GM12878 (cell line): ENCODE measurements at regions not wholly inside any gene's neighbourhood (a gene's known extent, or its start where the extent isn't known, plus 50 kb on each side); places are given as distances from the start of the nearest gene placed in this dataset.

ENCODE experiments used
- ATAC-seq: fragments of 200-7000 bp; cut with Tn5 transposase; 3 replicates; pipeline ENCODE4 v1.9.1; 2020; ENCODE audit warnings: mild to moderate bottlenecking, moderate library complexity
- BruUV-seq: library from RNA; stranded (reverse); fragments of 400-500 nt; replicated peaks from 2 replicates; lab custom pipeline; 2021; lab: Mats Ljungman, UMichigan
- CTCF ChIA-PET: fragments of 300-600 bp; sonication (Branson Sonifier 250); formaldehyde crosslinking; extraction: SDS; loops from one replicate; lab custom pipeline; 2021; ENCODE audit warnings: inconsistent platforms; lab: Yijun Ruan, JAX
- POLR2A ChIA-PET: fragments of 350-600 bp; formaldehyde crosslinking; extraction: SDS; loops from one replicate; lab custom pipeline; 2021; ENCODE audit warnings: inconsistent platforms; lab: Charles Lee
- RAD21 ChIA-PET: fragments of 300-600 bp; sonication (Branson Sonifier 250); formaldehyde crosslinking; loops from one replicate; lab custom pipeline; 2023; ENCODE audit warnings: antibody characterized with exemption; ENCODE audit not compliant: unreplicated experiment; lab: Charles Lee
- SMC1A ChIA-PET: fragments of 300-600 bp; sonication (Branson Sonifier 250); formaldehyde crosslinking; loops from one replicate; lab custom pipeline; 2023; ENCODE audit not compliant: unreplicated experiment, uncharacterized antibody; lab: Charles Lee
- DNase-seq: peaks from one replicate; pipeline ENCODE4 v3.0.0-alpha.2; 2011; ENCODE audit warnings: low read depth, low spot score
- FAIRE-seq: peaks from 3 replicates; lab custom pipeline; 2011; peaks lifted over from hg19 to GRCh38; lab: Jason Lieb, UNC
- H2AFZ ChIP-seq: 2 replicates; pipeline ENCODE4 v1.6.0; 2011; ENCODE audit warnings: low read depth, low read length, control low read depth; ENCODE audit not compliant: control insufficient read depth
- H3K27ac ChIP-seq: 2 replicates; pipeline ENCODE4 v1.5.1; 2011; ENCODE audit warnings: control low read depth; ENCODE audit not compliant: control insufficient read depth, insufficient read depth
- H3K27me3 ChIP-seq, 2 experiments: replicated peaks in 1 of 2; 2 replicates each; pipeline versions ENCODE4 v1.6.0 to v1.6.1; 2011; ENCODE audit warnings: low read length in 1 of 2; ENCODE audit not compliant: control insufficient read depth in 2 of 2, insufficient read depth in 2 of 2
- H3K36me3 ChIP-seq, 2 experiments: 2 replicates each; pipeline ENCODE4 v1.5.1; 2011; ENCODE audit warnings: low read length in 1 of 2; ENCODE audit not compliant: control insufficient read depth in 2 of 2, insufficient read depth in 2 of 2
- H3K4me1 ChIP-seq: 2 replicates; pipeline ENCODE4 v1.6.1; 2011; ENCODE audit warnings: mild to moderate bottlenecking, low read length, moderate library complexity, mixed read lengths; ENCODE audit not compliant: control insufficient read depth, insufficient read depth
- H3K4me2 ChIP-seq: 2 replicates; pipeline ENCODE4 v1.6.0; 2011; ENCODE audit warnings: control low read depth; ENCODE audit not compliant: control insufficient read depth, insufficient read depth
- H3K4me3 ChIP-seq: fragments of 200-600 bp; sonication (generic); 2 replicates; pipeline ENCODE4 v1.5.1; 2016
- H3K79me2 ChIP-seq: 2 replicates; pipeline ENCODE4 v1.6.0; 2011; ENCODE audit warnings: low read length; ENCODE audit not compliant: control insufficient read depth, insufficient read depth
- H3K9ac ChIP-seq: 2 replicates; pipeline ENCODE4 v1.8.0; 2011; ENCODE audit warnings: low read length, control low read depth, mixed read lengths; ENCODE audit not compliant: control insufficient read depth, insufficient read depth
- H3K9me3 ChIP-seq: replicated peaks from 3 replicates; pipeline ENCODE4 v1.5.1; 2011; ENCODE audit warnings: mild to moderate bottlenecking, low read length; ENCODE audit not compliant: control insufficient read depth, insufficient read depth
- H4K20me1 ChIP-seq: 2 replicates; pipeline ENCODE4 v1.6.0; 2011; ENCODE audit not compliant: control insufficient read depth, insufficient read depth
- CREB1 ChIP-seq: IDR thresholded peaks from 2 replicates; pipeline ENCODE4 v1.6.1; 2012; ENCODE audit warnings: low read depth, mild to moderate bottlenecking, inconsistent platforms
- EZH2 ChIP-seq: IDR thresholded peaks from 2 replicates; pipeline ENCODE4 v1.6.1; 2012; ENCODE audit warnings: low read depth, mild to moderate bottlenecking, control low read depth, inconsistent platforms, low read length, borderline replicate concordance; ENCODE audit not compliant: control insufficient read depth
- HDGF ChIP-seq: fragments of 450-650 bp; IDR thresholded peaks from 2 replicates; pipeline ENCODE4 v1.6.1; 2016; ENCODE audit warnings: antibody characterized with exemption
- MEF2A ChIP-seq: IDR thresholded peaks from 2 replicates; pipeline ENCODE4 v1.6.1; 2011; ENCODE audit warnings: low read depth, mild to moderate bottlenecking, low read length, moderate library complexity; ENCODE audit not compliant: insufficient read depth
- MXI1 ChIP-seq: fragments of 150-350 bp; IDR thresholded peaks from 2 replicates; pipeline ENCODE4 v1.6.1; 2011; ENCODE audit warnings: low read depth, mild to moderate bottlenecking, inconsistent platforms, low read length, improper control_type of control experiment
- NKRF ChIP-seq: fragments of 450-650 bp; conservative IDR thresholded peaks from 2 replicates; pipeline ENCODE4 v1.6.1; 2017; ENCODE audit warnings: mild to moderate bottlenecking, moderate library complexity
- NR2C1 ChIP-seq: fragments of 450-650 bp; IDR thresholded peaks from 2 replicates; pipeline ENCODE4 v1.6.1; 2017; ENCODE audit warnings: antibody characterized with exemption, mild to moderate bottlenecking, moderate library complexity
- POU2F2 ChIP-seq: IDR thresholded peaks from 3 replicates; pipeline ENCODE4 v1.6.1; 2011; ENCODE audit warnings: low read depth, mild to moderate bottlenecking, low read length, borderline replicate concordance
- RAD51 ChIP-seq: fragments of 450-650 bp; IDR thresholded peaks from 2 replicates; pipeline ENCODE4 v1.6.1; 2016; ENCODE audit warnings: moderate library complexity, mild to moderate bottlenecking, inconsistent platforms
- RB1 ChIP-seq: fragments of 450-650 bp; formaldehyde crosslinking; IDR thresholded peaks from 2 replicates; pipeline ENCODE4 v1.6.1; 2017; ENCODE audit warnings: mild to moderate bottlenecking, borderline replicate concordance
- SIX5 ChIP-seq: IDR thresholded peaks from 2 replicates; pipeline ENCODE4 v1.6.1; 2011; ENCODE audit warnings: mild to moderate bottlenecking, low read depth, low read length, moderate library complexity; ENCODE audit not compliant: severe bottlenecking
- SMC3 ChIP-seq: IDR thresholded peaks from 2 replicates; pipeline ENCODE4 v1.6.1; 2011; ENCODE audit warnings: low read length, improper control_type of control experiment, borderline replicate concordance
- SPI1 ChIP-seq: IDR thresholded peaks from 2 replicates; pipeline ENCODE4 v1.6.1; 2011; ENCODE audit warnings: low read depth, mild to moderate bottlenecking, low read length, moderate library complexity, borderline replicate concordance; ENCODE audit not compliant: insufficient read depth
- TAF1 ChIP-seq: IDR thresholded peaks from 2 replicates; pipeline ENCODE4 v1.6.1; 2011; ENCODE audit warnings: mild to moderate bottlenecking, low read depth, low read length, borderline replicate concordance
- TBL1XR1 ChIP-seq: IDR thresholded peaks from 2 replicates; pipeline ENCODE4 v1.6.1; 2012; ENCODE audit warnings: low read depth, low read length, improper control_type of control experiment
- TCF7 ChIP-seq: IDR thresholded peaks from 2 replicates; pipeline ENCODE4 v1.6.1; 2014; ENCODE audit warnings: antibody characterized with exemption, borderline replicate concordance
- USF2 ChIP-seq: IDR thresholded peaks from 2 replicates; pipeline ENCODE4 v1.6.1; 2011; ENCODE audit warnings: low read depth, low read length, improper control_type of control experiment, borderline replicate concordance
- ZNF24 ChIP-seq: fragments of 450-650 bp; IDR thresholded peaks from 2 replicates; pipeline ENCODE4 v1.6.1; 2017; ENCODE audit warnings: antibody characterized with exemption, mild to moderate bottlenecking
- ZZZ3 ChIP-seq: IDR thresholded peaks from 2 replicates; pipeline ENCODE4 v1.6.1; 2011; ENCODE audit warnings: low read depth; ENCODE audit not compliant: control insufficient read depth, insufficient read length
- WGBS: methylation state at CpG from one replicate; pipeline ENCODE4 v1.1.6; 2016; ENCODE audit warnings: low lambda C conversion rate; ENCODE audit not compliant: insufficient replicate concordance, insufficient coverage; ENCODE audit errors: missing lambda C conversion rate; 5-methylcytosine and 5-hydroxymethylcytosine counted together
- in situ Hi-C: fragments of 300-500 bp; cut with MboI; formaldehyde crosslinking; loops from 9 replicates; pipeline ENCODE4 v1.14.3; 2018; ENCODE audit warnings: mixed read lengths
- intact Hi-C: fragments of 100-400 bp; cut with micrococcal nuclease; formaldehyde crosslinking; loops from one replicate; pipeline ENCODE4 v1.14.2; 2022; ENCODE audit not compliant: unreplicated experiment
- TF ChIP-seq, protein P1 (sequence below): IDR thresholded peaks from 2 replicates; pipeline ENCODE4 v1.6.1; 2011; ENCODE audit warnings: mild to moderate bottlenecking, low read depth, low read length, moderate library complexity; ENCODE audit not compliant: insufficient replicate concordance

DNA sequence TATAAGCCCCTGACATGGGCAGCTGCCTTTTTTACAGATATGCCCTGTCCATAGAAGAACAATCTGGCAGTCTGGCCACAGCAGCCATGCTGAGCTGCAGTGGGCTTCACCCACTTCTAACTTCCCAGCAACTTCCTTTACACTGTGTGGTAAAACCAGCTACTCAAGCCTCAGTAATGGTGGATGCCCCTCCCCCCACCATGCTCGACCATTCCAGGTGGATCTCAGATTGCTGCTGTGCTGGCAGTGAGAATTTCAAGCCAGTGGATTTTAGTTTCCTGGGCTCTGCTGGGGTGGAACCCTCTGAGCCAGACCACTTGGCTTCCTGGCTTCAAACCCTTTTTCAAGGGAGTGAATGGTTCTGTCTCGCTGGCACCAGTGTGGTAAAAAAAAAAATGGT, 355.9 kb upstream of the EDA2R start:
- intact Hi-C loops: no loop called here
- no peak for FAIRE-seq
- in situ Hi-C loops: no loop called here
- Histone ChIP-seq H3K4me2 (no peak overlapping the region), H3K4me1 (no peaks in the 10 kb centered on the region), H3K36me3 (no peaks in the 10 kb centered on the region), H4K20me1 (no peaks in the 10 kb centered on the region), H2AFZ (no peak overlapping the region), H3K27me3 (no peaks in the 10 kb centered on the region), H3K79me2 (no peaks in the 10 kb centered on the region), H3K27ac (no peak overlapping the region), H3K9me3 (no peaks in the 10 kb centered on the region), H3K9ac (no peak overlapping the region), H3K4me3 (no peak overlapping the region)
- SMC1A ChIA-PET: no interaction called here
- no TSS peak for BruUV-seq
- WGBS: 0% methylated on average over 1 of the region's 2 CpGs
- POLR2A ChIA-PET: no interaction called here
- ATAC-seq: no peak
- RAD21 ChIA-PET: no interaction called here
- CTCF ChIA-PET: no interaction called here
- DNase-seq: no peak
- TF ChIP-seq SMC3 (no peak), RB1 (no peak), TCF7 (no peak), USF2 (no peak), ZNF24 (no peak), HDGF (no peak), TBL1XR1 (no peak), POU2F2 (no peak), TAF1 (no peak), RAD51 (no peak), NR2C1 (no peak), SIX5 (no peak), EZH2 (no peak), SPI1 (no peak), ZZZ3 (no peak), MXI1 (no peak), MEF2A (no peak), CREB1 (no peak), NKRF (no peak)
- TF ChIP-seq, protein P1, sequence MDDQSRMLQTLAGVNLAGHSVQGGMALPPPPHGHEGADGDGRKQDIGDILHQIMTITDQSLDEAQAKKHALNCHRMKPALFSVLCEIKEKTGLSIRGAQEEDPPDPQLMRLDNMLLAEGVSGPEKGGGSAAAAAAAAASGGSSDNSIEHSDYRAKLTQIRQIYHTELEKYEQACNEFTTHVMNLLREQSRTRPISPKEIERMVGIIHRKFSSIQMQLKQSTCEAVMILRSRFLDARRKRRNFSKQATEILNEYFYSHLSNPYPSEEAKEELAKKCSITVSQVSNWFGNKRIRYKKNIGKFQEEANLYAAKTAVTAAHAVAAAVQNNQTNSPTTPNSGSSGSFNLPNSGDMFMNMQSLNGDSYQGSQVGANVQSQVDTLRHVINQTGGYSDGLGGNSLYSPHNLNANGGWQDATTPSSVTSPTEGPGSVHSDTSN: no peak
